Adrenal gland (tissue), 5 donors: ENCODE measurements at regions not wholly inside any gene's neighbourhood (a gene's known extent, or its start where the extent isn't known, plus 50 kb on each side); places are given as distances from the start of the nearest gene placed in this dataset.

Experiments used
- POLR2A ChIP-seq, 2 donors: fragments of 450-650 bp; IDR thresholded peaks; one replicate each; pipeline ENCODE4 v1.6.1; 2017; ENCODE audit warnings: antibody characterized with exemption in 2 of 2, mild to moderate bottlenecking in 2 of 2, moderate library complexity in 1 of 2
- TF ChIP-seq, protein P1 (sequence below), 6 experiments: fragments of 450-650 bp in 4 of 6; fragments of 200-600 bp in 2 of 6; sonication (generic) in 1 of 6; IDR thresholded peaks; 1 replicate in 5 of 6; 2 replicates in 1 of 6; pipeline versions ENCODE4 v1.5.1 to v1.8.0; 2016 to 2021; ENCODE audit warnings: antibody characterized with exemption in 6 of 6, mild to moderate bottlenecking in 2 of 6, moderate library complexity in 1 of 6
- donor health status: DM: no; HTN: no; CAD: no.

DNA sequence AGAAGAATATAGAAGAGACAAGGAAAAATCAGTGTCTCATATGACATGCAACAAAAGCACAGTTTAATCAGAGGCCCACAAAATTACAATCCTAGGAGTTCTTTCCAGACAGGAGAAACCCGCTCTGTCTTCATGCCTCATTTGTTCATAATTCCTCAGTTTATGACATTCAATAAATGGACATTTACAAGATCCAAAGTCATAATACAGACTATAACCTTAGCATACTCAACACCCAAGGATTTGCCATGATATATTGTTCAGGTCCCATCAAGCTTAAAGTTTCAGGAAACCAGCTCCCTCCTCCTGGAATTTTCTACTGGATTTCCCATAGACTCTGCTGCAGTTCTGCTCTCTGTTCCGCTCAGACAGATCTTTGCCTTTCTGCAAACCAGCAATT lies 56.4 kb upstream of the POMP start:
- TF ChIP-seq, protein P1, sequence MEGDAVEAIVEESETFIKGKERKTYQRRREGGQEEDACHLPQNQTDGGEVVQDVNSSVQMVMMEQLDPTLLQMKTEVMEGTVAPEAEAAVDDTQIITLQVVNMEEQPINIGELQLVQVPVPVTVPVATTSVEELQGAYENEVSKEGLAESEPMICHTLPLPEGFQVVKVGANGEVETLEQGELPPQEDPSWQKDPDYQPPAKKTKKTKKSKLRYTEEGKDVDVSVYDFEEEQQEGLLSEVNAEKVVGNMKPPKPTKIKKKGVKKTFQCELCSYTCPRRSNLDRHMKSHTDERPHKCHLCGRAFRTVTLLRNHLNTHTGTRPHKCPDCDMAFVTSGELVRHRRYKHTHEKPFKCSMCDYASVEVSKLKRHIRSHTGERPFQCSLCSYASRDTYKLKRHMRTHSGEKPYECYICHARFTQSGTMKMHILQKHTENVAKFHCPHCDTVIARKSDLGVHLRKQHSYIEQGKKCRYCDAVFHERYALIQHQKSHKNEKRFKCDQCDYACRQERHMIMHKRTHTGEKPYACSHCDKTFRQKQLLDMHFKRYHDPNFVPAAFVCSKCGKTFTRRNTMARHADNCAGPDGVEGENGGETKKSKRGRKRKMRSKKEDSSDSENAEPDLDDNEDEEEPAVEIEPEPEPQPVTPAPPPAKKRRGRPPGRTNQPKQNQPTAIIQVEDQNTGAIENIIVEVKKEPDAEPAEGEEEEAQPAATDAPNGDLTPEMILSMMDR (IDR thresholded peaks at IDR 0.05): no peak
- no peak for TF ChIP-seq POLR2A (IDR thresholded peaks at IDR 0.05)
